ENCODE measurements at regions not wholly inside any gene's neighbourhood (a gene's known extent, or its start where the extent isn't known, plus 50 kb on each side); places are given as distances from the start of the nearest gene placed in this dataset.

- H3K9me3 ChIP-seq (ENCODE audit: control insufficient read depth, low read length), result no peaks in the 10 kb centered on the region
- H3K36me3 ChIP-seq (ENCODE audit: control insufficient read depth in 1 of 2, insufficient read depth in 2 of 2, low read length in 1 of 2), result no peaks in the 10 kb centered on the region
- no peaks in the 10 kb centered on the region for H3K27me3 ChIP-seq (ENCODE audit: control insufficient read depth in 1 of 2, insufficient read depth in 2 of 2, low read length in 1 of 2)
- H3K27ac ChIP-seq (ENCODE audit: low read depth in 1 of 2, low read length in 2 of 2), result no peak overlapping the region
- H3K4me3 ChIP-seq (ENCODE audit: low read length in 2 of 2), result no peak overlapping the region
- ATAC-seq (ENCODE audit: low FRiP score) (no peak), DNase-seq (no peak)
- WGBS, 2 donors, result 65 to 66% methylated on average over 10 of the region's 10 CpGs
- intact Hi-C loops (cut with DNase I), result no loop called here
- H3K4me1 ChIP-seq (ENCODE audit: control insufficient read depth in 1 of 2, insufficient read depth in 2 of 2, low read length in 2 of 2), result no peaks in the 10 kb centered on the region
Observed at GRCh38 chr9:90423661-90424193, 218.9 kb downstream of the DIRAS2 start.

DNA sequence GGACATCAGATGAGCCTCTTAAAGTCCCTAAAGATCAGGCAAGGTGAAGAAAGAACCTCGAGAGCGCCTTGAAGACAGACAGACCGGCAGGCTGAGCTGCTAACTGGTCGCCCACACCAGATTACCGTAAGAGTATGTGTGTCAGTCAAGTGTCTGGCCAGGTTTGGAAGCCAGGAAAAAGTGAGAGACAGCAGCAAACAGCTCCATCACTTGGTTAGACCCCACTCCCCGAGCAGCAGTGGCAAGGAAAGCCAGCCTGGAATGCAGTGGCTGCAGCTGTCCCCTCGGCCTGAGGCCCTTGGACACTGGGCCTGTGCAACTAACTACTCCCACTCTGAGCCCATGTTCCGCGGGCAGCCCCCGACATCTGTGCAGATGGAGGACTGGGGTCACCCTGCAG is 214.1 kb downstream of the DIRAS2 start:
- H3K4me3 ChIP-seq (ENCODE audit: low read length in 2 of 2), result no peak overlapping the region
- no peaks in the 10 kb centered on the region for H3K27me3 ChIP-seq (ENCODE audit: control insufficient read depth in 1 of 2, insufficient read depth in 2 of 2, low read length in 1 of 2)
- 85 to 86% methylated on average over 10 of the region's 10 CpGs for WGBS, 2 donors
- ATAC-seq (ENCODE audit: low FRiP score) (no peak), DNase-seq (no peak)
- H3K4me1 ChIP-seq (ENCODE audit: control insufficient read depth in 1 of 2, insufficient read depth in 2 of 2, low read length in 2 of 2), result no peaks in the 10 kb centered on the region
- no peaks in the 10 kb centered on the region for H3K9me3 ChIP-seq (ENCODE audit: control insufficient read depth, low read length)
- intact Hi-C loops (cut with DNase I), result no loop called here
- H3K36me3 ChIP-seq (ENCODE audit: control insufficient read depth in 1 of 2, insufficient read depth in 2 of 2, low read length in 1 of 2), result no peaks in the 10 kb centered on the region
- no peak overlapping the region for H3K27ac ChIP-seq (ENCODE audit: low read depth in 1 of 2, low read length in 2 of 2)

- Histone ChIP-seq H3K36me3 (ENCODE audit: control insufficient read depth in 1 of 2, insufficient read depth in 2 of 2, low read length in 1 of 2) (no peaks in the 10 kb centered on the region), H3K4me1 (ENCODE audit: control insufficient read depth in 1 of 2, insufficient read depth in 2 of 2, low read length in 2 of 2) (no peaks in the 10 kb centered on the region), H3K27ac (ENCODE audit: low read depth in 1 of 2, low read length in 2 of 2) (no peak overlapping the region), H3K27me3 (ENCODE audit: control insufficient read depth in 1 of 2, insufficient read depth in 2 of 2, low read length in 1 of 2) (no peaks in the 10 kb centered on the region), H3K9me3 (ENCODE audit: control insufficient read depth, low read length) (no peaks in the 10 kb centered on the region), H3K4me3 (ENCODE audit: low read length in 2 of 2) (no peak overlapping the region)
- ATAC-seq (ENCODE audit: low FRiP score) (no peak), DNase-seq (no peak)
- WGBS, 2 donors, result 73% methylated on average over 8 of the region's 8 CpGs
- intact Hi-C loops (cut with DNase I), result no loop called here
Observed at GRCh38 chr9:90432951-90433350, 209.7 kb downstream of the DIRAS2 start.

DNA sequence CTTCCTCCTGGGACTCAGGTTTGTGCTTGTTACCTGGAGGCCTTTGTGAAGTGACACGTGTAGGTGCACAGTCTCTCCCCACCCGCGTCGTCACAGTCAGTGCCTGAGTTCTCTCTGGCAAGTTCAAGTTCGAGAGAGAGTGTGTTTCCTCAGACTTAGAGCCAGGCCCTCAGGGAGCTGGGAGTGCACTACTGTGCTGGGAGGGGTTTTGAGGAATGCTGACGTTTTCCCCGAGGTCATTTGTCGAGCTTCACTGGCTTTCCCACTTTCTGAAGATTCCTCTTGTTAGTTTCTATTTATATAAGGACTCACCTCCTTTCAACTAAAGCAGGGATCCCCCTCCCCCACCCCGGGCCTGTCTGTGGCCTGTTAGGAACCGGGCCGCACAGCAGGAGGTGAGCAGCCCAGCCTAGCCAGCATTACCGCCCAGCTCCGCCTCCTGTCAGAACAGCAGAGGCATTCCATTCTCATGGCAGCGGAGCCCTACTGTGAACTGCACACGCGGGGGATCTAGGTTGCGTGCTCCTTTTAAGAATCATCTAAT is 209.2 kb downstream of the DIRAS2 start:
- H3K4me3 ChIP-seq (ENCODE audit: low read length in 2 of 2), result no peak overlapping the region
- intact Hi-C loops (cut with DNase I), result no loop called here
- DNase-seq (no peak), ATAC-seq (ENCODE audit: low FRiP score) (no peak)
- WGBS, 2 donors, result 3 to 10% methylated on average over 17 of the region's 17 CpGs
- no peaks in the 10 kb centered on the region for H3K4me1 ChIP-seq (ENCODE audit: control insufficient read depth in 1 of 2, insufficient read depth in 2 of 2, low read length in 2 of 2)
- H3K36me3 ChIP-seq (ENCODE audit: control insufficient read depth in 1 of 2, insufficient read depth in 2 of 2, low read length in 1 of 2), result no peaks in the 10 kb centered on the region
- H3K27me3 ChIP-seq (ENCODE audit: control insufficient read depth in 1 of 2, insufficient read depth in 2 of 2, low read length in 1 of 2), result no peaks in the 10 kb centered on the region
- no peaks in the 10 kb centered on the region for H3K9me3 ChIP-seq (ENCODE audit: control insufficient read depth, low read length)
- no peak overlapping the region for H3K27ac ChIP-seq (ENCODE audit: low read depth in 1 of 2, low read length in 2 of 2)

DNA sequence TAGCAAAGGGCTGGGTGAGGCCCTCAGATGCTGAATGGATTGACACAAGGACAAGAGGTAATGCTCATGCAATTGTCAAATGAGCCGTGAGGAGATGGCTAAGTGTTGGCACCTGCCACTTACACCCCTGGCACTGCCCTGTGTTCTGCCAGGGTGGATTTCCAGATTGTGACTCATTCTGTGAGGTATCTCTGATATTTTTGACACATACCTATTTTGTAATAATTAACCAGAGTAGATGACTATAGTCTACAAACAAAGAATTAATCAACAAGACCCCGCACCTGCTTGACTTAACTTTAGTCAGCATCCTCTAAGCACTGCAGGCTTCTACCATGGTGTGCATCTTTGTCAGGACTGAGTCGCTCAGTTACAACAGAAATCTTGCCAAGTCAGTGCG is 200.8 kb downstream of the DIRAS2 start:
- ATAC-seq (ENCODE audit: low FRiP score) (no peak), DNase-seq (no peak)
- Histone ChIP-seq H3K4me3 (ENCODE audit: low read length in 2 of 2) (no peak overlapping the region), H3K36me3 (ENCODE audit: control insufficient read depth in 1 of 2, insufficient read depth in 2 of 2, low read length in 1 of 2) (no peaks in the 10 kb centered on the region), H3K9me3 (ENCODE audit: control insufficient read depth, low read length) (peaks cover 2% of the 10 kb centered on the region), H3K4me1 (ENCODE audit: control insufficient read depth in 1 of 2, insufficient read depth in 2 of 2, low read length in 2 of 2) (no peaks in the 10 kb centered on the region), H3K27me3 (ENCODE audit: control insufficient read depth in 1 of 2, insufficient read depth in 2 of 2, low read length in 1 of 2) (no peaks in the 10 kb centered on the region), H3K27ac (ENCODE audit: low read depth in 1 of 2, low read length in 2 of 2) (no peak overlapping the region)
- 57 to 65% methylated on average over 4 of the region's 4 CpGs for WGBS, 2 donors
- intact Hi-C loops (cut with DNase I), result no loop called here

GRCh38 chr9:90442723-90443122 is 199.9 kb downstream of the DIRAS2 start:
- Histone ChIP-seq H3K4me1 (ENCODE audit: control insufficient read depth in 1 of 2, insufficient read depth in 2 of 2, low read length in 2 of 2) (no peaks in the 10 kb centered on the region), H3K27me3 (ENCODE audit: control insufficient read depth in 1 of 2, insufficient read depth in 2 of 2, low read length in 1 of 2) (no peaks in the 10 kb centered on the region), H3K36me3 (ENCODE audit: control insufficient read depth in 1 of 2, insufficient read depth in 2 of 2, low read length in 1 of 2) (no peaks in the 10 kb centered on the region), H3K4me3 (ENCODE audit: low read length in 2 of 2) (no peak overlapping the region), H3K27ac (ENCODE audit: low read depth in 1 of 2, low read length in 2 of 2) (no peak overlapping the region), H3K9me3 (ENCODE audit: control insufficient read depth, low read length) (peaks cover 2% of the 10 kb centered on the region)
- intact Hi-C loops (cut with DNase I), result no loop called here
- ATAC-seq (ENCODE audit: low FRiP score), result no peak
- WGBS, 2 donors, result 39% methylated on average over 5 of the region's 5 CpGs
- no peak for DNase-seq

GRCh38 chr9:90444609-90445204 is 197.9 kb downstream of the DIRAS2 start:
- peaks cover 2% of the 10 kb centered on the region for H3K9me3 ChIP-seq (ENCODE audit: control insufficient read depth, low read length)
- DNase-seq (no peak), ATAC-seq (ENCODE audit: low FRiP score) (no peak)
- H3K4me1 ChIP-seq (ENCODE audit: control insufficient read depth in 1 of 2, insufficient read depth in 2 of 2, low read length in 2 of 2), result no peaks in the 10 kb centered on the region
- H3K27ac ChIP-seq (ENCODE audit: low read depth in 1 of 2, low read length in 2 of 2), result no peak overlapping the region
- intact Hi-C loops (cut with DNase I), result no loop called here
- H3K27me3 ChIP-seq (ENCODE audit: control insufficient read depth in 1 of 2, insufficient read depth in 2 of 2, low read length in 1 of 2), result no peaks in the 10 kb centered on the region
- H3K36me3 ChIP-seq (ENCODE audit: control insufficient read depth in 1 of 2, insufficient read depth in 2 of 2, low read length in 1 of 2), result no peaks in the 10 kb centered on the region
- no peak overlapping the region for H3K4me3 ChIP-seq (ENCODE audit: low read length in 2 of 2)
- 36 to 54% methylated on average over 6 of the region's 6 CpGs for WGBS, 2 donors

DNA sequence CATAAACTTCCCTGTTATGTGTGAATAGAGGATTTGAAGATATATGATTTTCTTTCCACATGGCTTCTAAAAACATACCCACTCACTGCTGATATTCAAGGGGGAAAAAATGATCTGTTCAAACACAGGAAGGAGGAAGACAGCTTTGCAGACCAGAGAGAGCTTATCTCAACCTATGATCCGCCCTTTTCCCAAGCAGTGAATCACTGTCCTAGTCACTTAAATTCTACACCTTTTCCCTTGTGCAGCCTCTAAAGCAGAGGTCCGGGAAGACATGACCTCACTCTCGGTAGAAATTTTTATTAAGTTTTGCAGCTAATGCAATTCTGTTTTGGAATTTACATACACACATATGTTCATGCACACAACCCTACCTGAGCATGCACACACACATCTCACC is 197.2 kb downstream of the DIRAS2 start:
- ATAC-seq (ENCODE audit: low FRiP score), result no peak
- Histone ChIP-seq H3K36me3 (ENCODE audit: control insufficient read depth in 1 of 2, insufficient read depth in 2 of 2, low read length in 1 of 2) (no peaks in the 10 kb centered on the region), H3K27ac (ENCODE audit: low read depth in 1 of 2, low read length in 2 of 2) (no peak overlapping the region), H3K27me3 (ENCODE audit: control insufficient read depth in 1 of 2, insufficient read depth in 2 of 2, low read length in 1 of 2) (no peaks in the 10 kb centered on the region), H3K4me3 (ENCODE audit: low read length in 2 of 2) (no peak overlapping the region), H3K4me1 (ENCODE audit: control insufficient read depth in 1 of 2, insufficient read depth in 2 of 2, low read length in 2 of 2) (no peaks in the 10 kb centered on the region), H3K9me3 (ENCODE audit: control insufficient read depth, low read length) (peaks cover 2% of the 10 kb centered on the region)
- DNase-seq, result no peak
- intact Hi-C loops (cut with DNase I), result no loop called here
- 53 to 67% methylated on average over 3 of the region's 3 CpGs for WGBS, 2 donors

DNA sequence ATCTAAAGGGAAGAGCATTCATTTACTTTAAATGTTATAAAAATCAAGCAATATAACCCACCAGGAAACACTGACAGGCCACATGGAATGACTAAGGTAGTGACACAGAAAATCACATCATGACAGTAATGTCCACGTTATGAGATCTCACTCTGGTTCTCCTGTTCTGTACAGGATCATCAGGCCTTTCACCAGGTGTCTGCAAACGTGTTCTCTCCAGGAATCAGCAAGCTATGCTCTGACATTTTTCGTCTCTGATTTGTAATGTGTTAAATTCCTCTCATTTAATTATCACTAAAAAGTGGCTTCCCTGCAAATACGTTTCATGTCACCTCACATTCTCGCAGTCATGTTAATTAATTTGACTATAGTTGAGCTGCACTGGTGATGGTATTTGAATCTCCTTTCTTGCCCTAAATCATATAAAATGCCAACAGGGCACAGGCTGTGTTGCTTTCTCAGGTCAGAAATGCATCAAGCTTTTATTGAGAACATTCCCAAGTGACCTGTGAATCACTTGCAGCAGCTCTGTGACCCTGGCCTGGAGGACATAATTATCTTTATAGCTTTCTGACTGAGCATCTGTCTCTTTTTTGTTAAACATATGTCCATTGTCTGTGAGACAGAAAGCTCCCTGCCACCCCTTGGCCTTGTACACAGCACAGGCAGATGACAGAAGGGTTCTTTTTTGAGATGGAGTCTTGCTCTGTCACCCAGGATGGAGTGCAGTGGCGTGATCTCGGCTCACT is 196.2 kb downstream of the DIRAS2 start:
- 42 to 52% methylated on average over 7 of the region's 7 CpGs for WGBS, 2 donors
- intact Hi-C loops (cut with DNase I), result no loop called here
- ATAC-seq (ENCODE audit: low FRiP score) (no peak), DNase-seq (no peak)
- Histone ChIP-seq H3K27ac (ENCODE audit: low read depth in 1 of 2, low read length in 2 of 2) (no peak overlapping the region), H3K4me3 (ENCODE audit: low read length in 2 of 2) (no peak overlapping the region), H3K27me3 (ENCODE audit: control insufficient read depth in 1 of 2, insufficient read depth in 2 of 2, low read length in 1 of 2) (no peaks in the 10 kb centered on the region), H3K9me3 (ENCODE audit: control insufficient read depth, low read length) (no peaks in the 10 kb centered on the region), H3K36me3 (ENCODE audit: control insufficient read depth in 1 of 2, insufficient read depth in 2 of 2, low read length in 1 of 2) (no peaks in the 10 kb centered on the region), H3K4me1 (ENCODE audit: control insufficient read depth in 1 of 2, insufficient read depth in 2 of 2, low read length in 2 of 2) (no peaks in the 10 kb centered on the region)
